Bronchial epithelial cell (primary cell): ENCODE measurements at regions not wholly inside any gene's neighbourhood (a gene's known extent, or its start where the extent isn't known, plus 50 kb on each side); places are given as distances from the start of the nearest gene placed in this dataset.

Experiments
- DNase-seq: peaks from one replicate; pipeline ENCODE4 v3.0.0-alpha.2; 2010; ENCODE audit warnings: low read depth
- FAIRE-seq: peaks from 2 replicates; lab custom pipeline; 2011; peaks lifted over from hg19 to GRCh38; lab: Jason Lieb, UNC
- H3K27me3 ChIP-seq: 2 replicates; pipeline ENCODE4 v1.5.1; 2011; ENCODE audit warnings: low read length; ENCODE audit not compliant: control insufficient read depth, insufficient read depth
- H3K36me3 ChIP-seq: 2 replicates; pipeline ENCODE4 v1.5.1; 2011; ENCODE audit warnings: low read length; ENCODE audit not compliant: control insufficient read depth, insufficient read depth
- H3K4me3 ChIP-seq: 2 replicates; pipeline ENCODE4 v1.5.1; 2011; ENCODE audit warnings: mild to moderate bottlenecking, low read depth, low read length, control low read depth
- CTCF ChIP-seq: IDR thresholded peaks from 2 replicates; pipeline ENCODE4 v1.5.1; 2011; ENCODE audit warnings: mild to moderate bottlenecking, moderate library complexity, low read length, control low read depth, inconsistent platforms; ENCODE audit not compliant: insufficient read depth, severe bottlenecking

GRCh38 chr3:22585504-22585903 lies 617.6 kb upstream of the UBE2E2 start:
- FAIRE-seq, result peak; percentile 68
- no peak for TF ChIP-seq CTCF
- Histone ChIP-seq H3K4me3 (no peak overlapping the region), H3K36me3 (no peaks in the 10 kb centered on the region), H3K27me3 (no peaks in the 10 kb centered on the region)
- peak; percentile 85 for DNase-seq

GRCh38 chr3:22585911-22586310 lies 617.2 kb upstream of the UBE2E2 start:
- H3K36me3 ChIP-seq, result no peaks in the 10 kb centered on the region
- no peak for TF ChIP-seq CTCF
- H3K4me3 ChIP-seq, result no peak overlapping the region
- no peaks in the 10 kb centered on the region for H3K27me3 ChIP-seq
- no peak for DNase-seq
- no peak for FAIRE-seq

- Histone ChIP-seq H3K36me3 (no peaks in the 10 kb centered on the region), H3K27me3 (no peaks in the 10 kb centered on the region), H3K4me3 (no peak overlapping the region)
- FAIRE-seq, result no peak
- TF ChIP-seq CTCF, result no peak
- no peak for DNase-seq
Observed at GRCh38 chr3:22587446-22587845, 615.7 kb upstream of the UBE2E2 start.

- no peak overlapping the region for H3K4me3 ChIP-seq
- no peak for TF ChIP-seq CTCF
- no peak for DNase-seq
- no peaks in the 10 kb centered on the region for H3K27me3 ChIP-seq
- no peak for FAIRE-seq
- no peaks in the 10 kb centered on the region for H3K36me3 ChIP-seq
Observed at GRCh38 chr3:22593638-22594037, 609.5 kb upstream of the UBE2E2 start.

GRCh38 chr3:22594990-22595389 lies 608.1 kb upstream of the UBE2E2 start:
- peak; percentile 62 for DNase-seq
- Histone ChIP-seq H3K36me3 (no peaks in the 10 kb centered on the region), H3K27me3 (no peaks in the 10 kb centered on the region), H3K4me3 (no peak overlapping the region)
- TF ChIP-seq CTCF, result no peak
- FAIRE-seq, result no peak

- Histone ChIP-seq H3K36me3 (no peaks in the 10 kb centered on the region), H3K27me3 (no peaks in the 10 kb centered on the region), H3K4me3 (no peak overlapping the region)
- no peak for TF ChIP-seq CTCF
- FAIRE-seq (no peak), DNase-seq (no peak)
Observed at GRCh38 chr3:22606461-22606860, 596.7 kb upstream of the UBE2E2 start.
